ENCODE measurements at regions not wholly inside any gene's neighbourhood (a gene's known extent, or its start where the extent isn't known, plus 50 kb on each side); places are given as distances from the start of the nearest gene placed in this dataset.

DNA sequence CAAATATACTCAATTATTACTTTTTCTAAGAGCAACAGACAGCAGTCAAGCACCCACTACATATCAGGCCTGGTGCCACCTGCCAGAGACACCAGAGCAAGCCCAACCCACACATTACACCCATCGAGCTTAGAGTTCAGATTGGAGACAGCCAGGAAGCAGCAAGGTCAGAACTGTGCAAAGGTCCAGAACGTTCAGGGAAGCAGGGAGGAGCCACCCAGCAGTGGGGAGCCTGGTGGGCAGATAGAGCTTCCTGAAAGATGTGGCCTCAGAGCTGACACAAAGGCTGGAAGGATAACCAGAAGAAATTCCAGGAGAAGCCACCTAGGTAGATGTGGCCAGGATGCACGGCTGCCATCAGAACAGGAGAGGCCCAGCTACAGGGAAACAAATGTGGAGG lies 440.5 kb upstream of the ID2 start:
- H3K4me2 ChIP-seq (ENCODE audit: low read depth, low read length) = no peak overlapping the region
- no peaks in the 10 kb centered on the region for H4K20me1 ChIP-seq (ENCODE audit: insufficient read depth, low read length)
- no peaks in the 10 kb centered on the region for H3K79me2 ChIP-seq (ENCODE audit: low read length)
- no peak overlapping the region for H2AFZ ChIP-seq (ENCODE audit: low read length)
- H3F3A ChIP-seq (ENCODE audit: insufficient read depth, low read length) = no peaks in the 10 kb centered on the region
- no peaks in the 10 kb centered on the region for H3K9me3 ChIP-seq (replicated peaks; ENCODE audit: insufficient read depth, low read length)
- H3K4me1 ChIP-seq (ENCODE audit: low read length) = no peaks in the 10 kb centered on the region
- TF ChIP-seq, protein P1, sequence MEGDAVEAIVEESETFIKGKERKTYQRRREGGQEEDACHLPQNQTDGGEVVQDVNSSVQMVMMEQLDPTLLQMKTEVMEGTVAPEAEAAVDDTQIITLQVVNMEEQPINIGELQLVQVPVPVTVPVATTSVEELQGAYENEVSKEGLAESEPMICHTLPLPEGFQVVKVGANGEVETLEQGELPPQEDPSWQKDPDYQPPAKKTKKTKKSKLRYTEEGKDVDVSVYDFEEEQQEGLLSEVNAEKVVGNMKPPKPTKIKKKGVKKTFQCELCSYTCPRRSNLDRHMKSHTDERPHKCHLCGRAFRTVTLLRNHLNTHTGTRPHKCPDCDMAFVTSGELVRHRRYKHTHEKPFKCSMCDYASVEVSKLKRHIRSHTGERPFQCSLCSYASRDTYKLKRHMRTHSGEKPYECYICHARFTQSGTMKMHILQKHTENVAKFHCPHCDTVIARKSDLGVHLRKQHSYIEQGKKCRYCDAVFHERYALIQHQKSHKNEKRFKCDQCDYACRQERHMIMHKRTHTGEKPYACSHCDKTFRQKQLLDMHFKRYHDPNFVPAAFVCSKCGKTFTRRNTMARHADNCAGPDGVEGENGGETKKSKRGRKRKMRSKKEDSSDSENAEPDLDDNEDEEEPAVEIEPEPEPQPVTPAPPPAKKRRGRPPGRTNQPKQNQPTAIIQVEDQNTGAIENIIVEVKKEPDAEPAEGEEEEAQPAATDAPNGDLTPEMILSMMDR (IDR thresholded peaks at IDR 0.05; ENCODE audit: low read length) = no peak
- TF ChIP-seq EZH2phosphoT487 (IDR thresholded peaks at IDR 0.05; ENCODE audit: low read length) (no peak), EZH2 (optimal IDR thresholded peaks at IDR 0.05; ENCODE audit: low read depth, low read length) (no peak)
- no peak overlapping the region for H3K9ac ChIP-seq (ENCODE audit: low read length)
- no peaks in the 10 kb centered on the region for H3K9me2 ChIP-seq (replicated peaks; ENCODE audit: insufficient read depth, low read length)
- no peak overlapping the region for H3K27ac ChIP-seq (ENCODE audit: low read length)
- DNase-seq = no peak
- no peaks in the 10 kb centered on the region for H3K27me3 ChIP-seq (replicated peaks; ENCODE audit: insufficient read depth, low read length)
- no peak overlapping the region for H3K4me3 ChIP-seq (ENCODE audit: low read length)
- no peaks in the 10 kb centered on the region for H3K36me3 ChIP-seq (replicated peaks; ENCODE audit: insufficient read depth, low read length)

DNA sequence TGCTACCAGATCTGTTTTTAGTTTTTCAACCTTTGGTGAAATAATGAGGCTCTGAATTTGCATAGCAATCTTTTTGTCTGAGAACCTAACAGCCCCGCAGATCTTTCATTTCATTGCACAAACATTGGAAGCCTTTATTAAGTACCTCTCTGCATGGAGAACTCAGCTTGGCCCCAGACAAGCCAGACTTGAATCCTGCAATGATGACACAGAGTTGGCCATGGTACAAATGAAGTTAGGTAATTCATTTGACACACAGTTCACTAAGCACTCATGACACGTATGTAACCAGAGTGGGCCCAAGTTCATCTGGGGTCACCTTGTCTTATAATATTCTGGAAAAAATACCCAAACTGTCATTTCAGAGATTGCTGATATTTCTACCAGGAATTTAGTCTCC lies 439.1 kb upstream of the ID2 start:
- no peak overlapping the region for H3K27ac ChIP-seq (ENCODE audit: low read length)
- no peaks in the 10 kb centered on the region for H3K79me2 ChIP-seq (ENCODE audit: low read length)
- H3K36me3 ChIP-seq (replicated peaks; ENCODE audit: insufficient read depth, low read length) = no peaks in the 10 kb centered on the region
- H2AFZ ChIP-seq (ENCODE audit: low read length) = no peak overlapping the region
- no peaks in the 10 kb centered on the region for H3K9me2 ChIP-seq (replicated peaks; ENCODE audit: insufficient read depth, low read length)
- no peaks in the 10 kb centered on the region for H3K27me3 ChIP-seq (replicated peaks; ENCODE audit: insufficient read depth, low read length)
- no peak for DNase-seq
- TF ChIP-seq EZH2phosphoT487 (IDR thresholded peaks at IDR 0.05; ENCODE audit: low read length) (no peak), EZH2 (optimal IDR thresholded peaks at IDR 0.05; ENCODE audit: low read depth, low read length) (no peak)
- TF ChIP-seq, protein P1 (IDR thresholded peaks at IDR 0.05; ENCODE audit: low read length) = no peak
- no peaks in the 10 kb centered on the region for H3K4me1 ChIP-seq (ENCODE audit: low read length)
- no peaks in the 10 kb centered on the region for H3F3A ChIP-seq (ENCODE audit: insufficient read depth, low read length)
- no peaks in the 10 kb centered on the region for H3K9me3 ChIP-seq (replicated peaks; ENCODE audit: insufficient read depth, low read length)
- H3K4me3 ChIP-seq (ENCODE audit: low read length) = no peak overlapping the region
- H3K9ac ChIP-seq (ENCODE audit: low read length) = no peak overlapping the region
- no peak overlapping the region for H3K4me2 ChIP-seq (ENCODE audit: low read depth, low read length)
- H4K20me1 ChIP-seq (ENCODE audit: insufficient read depth, low read length) = no peaks in the 10 kb centered on the region

DNA sequence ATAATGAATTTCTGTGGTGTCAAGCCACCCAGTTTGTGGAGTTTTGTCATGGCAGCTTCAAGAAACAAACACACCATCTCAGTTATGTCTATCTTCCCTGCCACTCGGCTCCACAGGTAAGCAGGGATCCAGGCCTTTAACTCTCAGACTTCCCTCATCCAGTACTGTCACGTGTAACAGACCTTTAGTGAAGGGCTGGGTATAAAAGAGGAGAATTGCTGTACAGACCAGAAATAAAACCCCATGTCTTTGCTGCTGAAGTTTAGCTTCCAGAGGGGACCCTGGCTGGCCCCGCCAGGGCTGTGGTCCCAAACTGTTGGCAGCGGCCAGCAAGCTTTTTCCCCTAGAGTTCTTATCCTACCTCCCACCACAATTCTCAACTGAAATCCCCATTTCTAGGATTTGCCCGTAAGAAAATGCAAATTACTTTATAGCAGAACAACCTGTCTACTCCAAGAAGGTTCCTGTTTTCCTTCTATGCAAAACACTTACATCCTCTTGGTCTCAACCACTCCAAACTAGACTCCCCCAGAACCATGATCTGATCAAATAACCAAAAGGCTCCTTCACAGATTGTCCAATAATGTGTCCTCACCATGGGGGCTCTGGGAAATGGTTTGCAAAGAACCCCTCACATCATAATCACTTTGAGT lies 438.0 kb upstream of the ID2 start:
- Histone ChIP-seq H4K20me1 (ENCODE audit: insufficient read depth, low read length) (no peaks in the 10 kb centered on the region), H3K4me2 (ENCODE audit: low read depth, low read length) (no peak overlapping the region), H3K4me3 (ENCODE audit: low read length) (no peak overlapping the region), H3K9ac (ENCODE audit: low read length) (no peak overlapping the region), H3K27ac (ENCODE audit: low read length) (no peak overlapping the region), H3K27me3 (replicated peaks; ENCODE audit: insufficient read depth, low read length) (no peaks in the 10 kb centered on the region), H3K36me3 (replicated peaks; ENCODE audit: insufficient read depth, low read length) (no peaks in the 10 kb centered on the region), H3F3A (ENCODE audit: insufficient read depth, low read length) (no peaks in the 10 kb centered on the region), H3K9me2 (replicated peaks; ENCODE audit: insufficient read depth, low read length) (no peaks in the 10 kb centered on the region), H3K4me1 (ENCODE audit: low read length) (no peaks in the 10 kb centered on the region), H2AFZ (ENCODE audit: low read length) (no peak overlapping the region), H3K79me2 (ENCODE audit: low read length) (no peaks in the 10 kb centered on the region), H3K9me3 (replicated peaks; ENCODE audit: insufficient read depth, low read length) (no peaks in the 10 kb centered on the region)
- no peak for DNase-seq
- TF ChIP-seq EZH2phosphoT487 (IDR thresholded peaks at IDR 0.05; ENCODE audit: low read length) (no peak), EZH2 (optimal IDR thresholded peaks at IDR 0.05; ENCODE audit: low read depth, low read length) (no peak)
- TF ChIP-seq, protein P1 (IDR thresholded peaks at IDR 0.05; ENCODE audit: low read length) = no peak
